Osteoblast (primary cell): ENCODE measurements at regions not wholly inside any gene's neighbourhood (a gene's known extent, or its start where the extent isn't known, plus 50 kb on each side); places are given as distances from the start of the nearest gene placed in this dataset.
A peak's percentile ranks its signal among the peaks of the same experiment; 100 is the strongest.

Experiments used
- DNase-seq: peaks from one replicate; pipeline ENCODE4 v3.0.0; 2011; ENCODE audit warnings: low spot score, mixed read lengths; ENCODE audit not compliant: insufficient read length; ENCODE audit errors: missing footprints
- H2AFZ ChIP-seq: 2 replicates; pipeline ENCODE4 v1.6.0; 2011; ENCODE audit warnings: mild to moderate bottlenecking, low read length
- H3K27ac ChIP-seq: 2 replicates; pipeline ENCODE4 v1.5.1; 2011; ENCODE audit warnings: mild to moderate bottlenecking, low read depth, low read length, moderate library complexity
- H3K27me3 ChIP-seq: 2 replicates; pipeline ENCODE4 v1.6.0; 2012; ENCODE audit warnings: mild to moderate bottlenecking, control low read depth, inconsistent platforms, low read length, moderate library complexity; ENCODE audit not compliant: insufficient read depth
- H3K36me3 ChIP-seq: 2 replicates; pipeline ENCODE4 v1.5.1; 2011; ENCODE audit warnings: mild to moderate bottlenecking, low read length, control low read depth, moderate library complexity; ENCODE audit not compliant: insufficient read depth
- H3K4me1 ChIP-seq: 2 replicates; pipeline ENCODE4 v1.5.1; 2011; ENCODE audit warnings: mild to moderate bottlenecking, low read length, control low read depth, moderate library complexity; ENCODE audit not compliant: insufficient read depth
- H3K4me2 ChIP-seq: 2 replicates; pipeline ENCODE4 v1.6.0; 2011; ENCODE audit warnings: mild to moderate bottlenecking, low read length; ENCODE audit not compliant: insufficient read depth
- H3K4me3 ChIP-seq: fragments of 200-600 bp; sonication (generic); 3 replicates; pipeline ENCODE4 v1.5.1; 2012; ENCODE audit warnings: mild to moderate bottlenecking, low read length, inconsistent platforms; ENCODE audit not compliant: insufficient read depth
- H3K79me2 ChIP-seq: 2 replicates; pipeline ENCODE4 v1.6.0; 2012; ENCODE audit warnings: mild to moderate bottlenecking, low read length, control low read depth, inconsistent platforms; ENCODE audit not compliant: insufficient read depth
- H3K9me3 ChIP-seq: 2 replicates; pipeline ENCODE4 v1.5.1; 2011; ENCODE audit warnings: low read depth, low read length, control low read depth
- H4K20me1 ChIP-seq: 2 replicates; pipeline ENCODE4 v1.6.0; 2012; ENCODE audit warnings: mild to moderate bottlenecking, low read length, control low read depth; ENCODE audit not compliant: insufficient read depth
- CTCF ChIP-seq: IDR thresholded peaks from 2 replicates; pipeline ENCODE4 v1.5.1; 2011; ENCODE audit warnings: mild to moderate bottlenecking, low read depth, low read length, moderate library complexity; ENCODE audit errors: extremely low read depth

DNA sequence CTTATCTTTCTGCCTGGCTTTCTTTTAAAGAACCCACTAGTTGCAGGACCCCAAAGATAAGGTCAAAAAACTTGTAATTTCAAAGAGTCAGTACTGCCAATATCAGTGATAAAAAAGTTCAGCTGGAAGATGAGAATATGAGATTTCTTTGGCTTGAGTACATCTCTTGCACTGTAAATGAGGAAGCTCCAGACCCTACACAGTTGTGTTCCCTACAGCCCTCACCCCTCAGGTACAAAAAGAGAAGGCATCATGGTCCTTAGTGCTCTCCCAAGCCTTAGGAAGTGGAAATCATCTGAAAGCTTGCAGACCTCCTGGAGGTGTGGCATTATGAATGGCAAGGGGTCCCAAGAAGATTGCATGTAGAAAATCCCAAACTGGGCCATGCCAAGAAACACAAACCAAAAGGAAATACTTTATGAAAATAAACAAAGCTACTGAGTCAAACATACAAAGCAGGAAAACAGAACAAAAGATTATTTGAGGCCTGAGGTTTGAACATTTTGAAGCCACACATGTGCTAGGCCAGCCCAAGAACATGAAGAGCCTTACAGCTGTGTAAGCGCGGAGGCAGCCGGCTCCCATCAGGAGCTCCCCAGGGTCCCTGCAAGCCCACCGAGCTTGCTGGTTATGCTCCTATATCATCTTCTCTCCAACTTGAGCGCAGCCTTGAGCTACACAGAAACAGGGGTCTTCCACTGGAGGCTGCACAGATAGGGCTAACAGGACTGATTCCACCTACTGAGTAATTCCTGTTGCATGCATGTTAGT, 217.0 kb downstream of the OSR1 start:
- Histone ChIP-seq H3K4me1 (peaks cover 30% of the 10 kb centered on the region), H3K79me2 (no peaks in the 10 kb centered on the region), H3K9me3 (no peaks in the 10 kb centered on the region), H2AFZ (no peak overlapping the region), H3K4me2 (peak overlapping the region; percentile 6), H4K20me1 (no peaks in the 10 kb centered on the region), H3K27ac (peak overlapping the region; percentile 72), H3K27me3 (no peaks in the 10 kb centered on the region), H3K4me3 (no peak overlapping the region), H3K36me3 (no peaks in the 10 kb centered on the region)
- no peak for TF ChIP-seq CTCF
- DNase-seq, result no peak

GRCh38 chr2:19140463-19141208, 217.8 kb downstream of the OSR1 start:
- Histone ChIP-seq H3K36me3 (no peaks in the 10 kb centered on the region), H3K79me2 (no peaks in the 10 kb centered on the region), H3K4me2 (peak overlapping the region; percentile 37), H2AFZ (no peak overlapping the region), H4K20me1 (no peaks in the 10 kb centered on the region), H3K27me3 (no peaks in the 10 kb centered on the region), H3K4me1 (peaks cover 30% of the 10 kb centered on the region), H3K27ac (peak overlapping the region; percentile 72), H3K9me3 (no peaks in the 10 kb centered on the region), H3K4me3 (no peak overlapping the region)
- peak; percentile 66 for DNase-seq
- TF ChIP-seq CTCF, result no peak

DNA sequence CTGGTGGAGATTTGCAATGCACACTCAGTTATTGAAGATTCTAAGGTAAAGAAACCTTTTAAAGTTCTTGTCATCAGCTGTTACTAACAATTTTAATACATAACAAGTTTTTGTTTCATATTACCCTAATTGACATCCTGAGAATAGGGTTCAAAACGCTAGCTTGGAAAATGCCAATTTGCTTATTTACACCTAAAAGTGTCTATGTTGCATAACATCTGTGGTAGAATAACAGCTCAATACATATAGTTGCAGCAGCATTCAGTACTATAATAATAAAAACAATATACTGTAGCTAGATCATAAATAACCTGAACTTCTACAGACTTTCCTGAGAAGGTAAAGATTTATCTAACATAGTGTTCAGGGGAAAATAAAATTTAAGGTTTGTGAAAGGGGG, 219.0 kb downstream of the OSR1 start:
- TF ChIP-seq CTCF, result no peak
- Histone ChIP-seq H2AFZ (no peak overlapping the region), H3K4me2 (no peak overlapping the region), H3K4me1 (peaks cover 30% of the 10 kb centered on the region), H3K4me3 (no peak overlapping the region), H4K20me1 (no peaks in the 10 kb centered on the region), H3K27me3 (no peaks in the 10 kb centered on the region), H3K9me3 (no peaks in the 10 kb centered on the region), H3K27ac (no peak overlapping the region), H3K36me3 (no peaks in the 10 kb centered on the region), H3K79me2 (no peaks in the 10 kb centered on the region)
- no peak for DNase-seq

DNA sequence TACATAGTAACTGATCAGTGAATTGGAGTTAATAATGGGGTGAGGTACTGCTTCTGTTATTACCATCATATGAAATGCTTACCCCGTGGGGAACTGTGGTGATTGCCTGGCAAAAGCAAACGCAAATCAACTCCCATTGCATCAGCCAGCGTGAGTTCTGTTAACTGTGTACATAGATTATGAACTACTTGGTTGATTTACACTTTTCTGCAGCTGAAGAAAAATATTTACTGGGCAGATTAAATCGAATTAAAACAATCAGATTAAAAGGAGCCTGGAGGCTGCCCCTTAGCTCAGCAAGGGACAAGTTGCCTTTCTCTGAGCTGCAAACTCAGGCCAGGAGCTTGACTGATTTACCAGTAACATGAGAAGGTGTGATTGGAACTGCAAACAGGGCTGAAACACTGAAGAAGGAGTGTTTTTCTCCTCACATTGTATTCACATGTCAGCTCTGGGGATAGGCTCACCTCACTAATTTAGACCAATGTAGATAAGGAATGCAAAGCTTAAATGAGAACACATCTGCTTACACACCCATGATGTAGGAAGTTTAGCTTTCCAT, 220.1 kb downstream of the OSR1 start:
- Histone ChIP-seq H3K27me3 (no peaks in the 10 kb centered on the region), H3K36me3 (no peaks in the 10 kb centered on the region), H4K20me1 (no peaks in the 10 kb centered on the region), H3K4me2 (no peak overlapping the region), H3K79me2 (no peaks in the 10 kb centered on the region), H3K9me3 (no peaks in the 10 kb centered on the region), H2AFZ (no peak overlapping the region), H3K4me1 (peaks cover 30% of the 10 kb centered on the region), H3K27ac (no peak overlapping the region), H3K4me3 (no peak overlapping the region)
- no peak for DNase-seq
- no peak for TF ChIP-seq CTCF
